H7 (cell line): ENCODE measurements at regions not wholly inside any gene's neighbourhood (a gene's known extent, or its start where the extent isn't known, plus 50 kb on each side); places are given as distances from the start of the nearest gene placed in this dataset.
A peak's percentile ranks its signal among the peaks of the same experiment; 100 is the strongest.

Source experiments
- DNase-seq: peaks from one replicate; pipeline ENCODE4 v3.0.0; 2012
- H3K27me3 ChIP-seq: 2 replicates; pipeline ENCODE4 v1.6.0; 2011; ENCODE audit warnings: mild to moderate bottlenecking, low read length; ENCODE audit not compliant: control insufficient read depth, insufficient read depth
- H3K36me3 ChIP-seq: replicated peaks from 2 replicates; pipeline ENCODE4 v1.5.1; 2011; ENCODE audit warnings: low read length; ENCODE audit not compliant: control insufficient read depth, insufficient read depth
- H3K4me3 ChIP-seq: 2 replicates; pipeline ENCODE4 v1.5.1; 2011; ENCODE audit warnings: low read depth, mild to moderate bottlenecking, control low read depth, low read length, moderate library complexity; ENCODE audit not compliant: insufficient read depth

DNA sequence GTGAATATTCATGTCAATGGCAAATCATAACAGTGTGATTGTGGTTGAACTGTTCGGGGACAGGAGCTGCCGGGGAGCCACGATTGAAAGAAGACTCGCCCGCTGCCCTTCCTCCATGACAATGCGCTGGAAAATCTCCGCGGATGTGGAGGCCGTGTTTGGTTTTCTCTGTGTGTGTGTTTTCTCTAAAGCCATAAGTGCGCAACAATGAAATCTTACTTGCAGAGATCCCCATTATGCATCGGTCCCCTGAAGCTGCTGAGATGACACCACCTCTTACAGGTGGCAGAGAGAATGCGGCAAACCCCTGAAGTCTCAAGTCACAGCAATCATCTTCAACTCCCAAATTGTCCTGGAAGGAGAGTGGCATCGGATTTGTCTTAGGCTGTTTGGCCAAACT is 442.3 kb upstream of the MKI67 start:
- no peaks in the 10 kb centered on the region for H3K36me3 ChIP-seq
- H3K27me3 ChIP-seq = no peaks in the 10 kb centered on the region
- no peak for DNase-seq
- no peak overlapping the region for H3K4me3 ChIP-seq

DNA sequence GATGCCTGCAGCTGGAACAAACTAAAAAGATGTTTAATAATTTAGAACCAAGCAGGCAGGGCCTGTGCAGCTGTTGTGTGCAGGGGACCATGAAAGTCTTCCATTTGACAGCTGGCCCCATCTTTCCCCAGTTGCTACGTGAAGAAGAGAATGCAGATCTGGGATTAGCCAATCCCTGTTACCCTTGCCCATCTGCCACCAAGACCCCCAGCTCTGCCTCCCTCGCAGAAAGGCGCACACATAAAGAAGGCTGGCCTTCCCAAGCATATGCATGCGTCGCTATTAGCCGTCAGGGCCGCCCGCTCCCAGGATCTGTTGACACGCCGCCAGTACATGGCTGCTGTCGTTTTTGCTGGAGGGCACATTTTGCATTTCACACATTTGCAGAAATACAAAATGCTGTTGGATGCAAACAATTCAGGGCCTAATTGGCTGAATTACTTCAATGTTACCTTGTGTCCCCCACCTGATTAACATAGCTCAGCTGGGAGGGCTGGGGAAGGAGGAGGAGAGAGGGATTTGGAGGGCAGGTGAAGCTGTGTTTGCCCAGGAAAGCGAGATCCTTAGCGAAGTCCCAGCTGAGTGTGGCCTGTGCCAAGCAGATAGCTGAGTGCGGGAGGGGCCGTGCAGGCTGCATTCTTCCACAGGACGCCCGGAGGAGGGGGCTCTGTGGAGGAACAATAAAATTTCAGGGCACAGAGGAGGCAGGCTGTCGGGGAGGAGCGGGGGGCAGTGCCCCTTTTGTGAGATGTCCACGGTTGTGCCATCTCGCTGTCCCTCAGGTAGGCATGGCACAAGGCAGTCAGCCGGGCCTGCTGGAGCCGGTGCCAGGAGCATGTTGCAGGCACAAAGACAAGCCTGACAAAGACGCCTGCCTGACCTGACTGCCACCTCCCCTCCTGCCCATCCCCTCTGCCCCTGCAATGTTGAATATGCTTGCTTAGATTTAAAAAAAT is 443.0 kb upstream of the MKI67 start:
- H3K27me3 ChIP-seq = no peaks in the 10 kb centered on the region
- H3K36me3 ChIP-seq = no peaks in the 10 kb centered on the region

DNA sequence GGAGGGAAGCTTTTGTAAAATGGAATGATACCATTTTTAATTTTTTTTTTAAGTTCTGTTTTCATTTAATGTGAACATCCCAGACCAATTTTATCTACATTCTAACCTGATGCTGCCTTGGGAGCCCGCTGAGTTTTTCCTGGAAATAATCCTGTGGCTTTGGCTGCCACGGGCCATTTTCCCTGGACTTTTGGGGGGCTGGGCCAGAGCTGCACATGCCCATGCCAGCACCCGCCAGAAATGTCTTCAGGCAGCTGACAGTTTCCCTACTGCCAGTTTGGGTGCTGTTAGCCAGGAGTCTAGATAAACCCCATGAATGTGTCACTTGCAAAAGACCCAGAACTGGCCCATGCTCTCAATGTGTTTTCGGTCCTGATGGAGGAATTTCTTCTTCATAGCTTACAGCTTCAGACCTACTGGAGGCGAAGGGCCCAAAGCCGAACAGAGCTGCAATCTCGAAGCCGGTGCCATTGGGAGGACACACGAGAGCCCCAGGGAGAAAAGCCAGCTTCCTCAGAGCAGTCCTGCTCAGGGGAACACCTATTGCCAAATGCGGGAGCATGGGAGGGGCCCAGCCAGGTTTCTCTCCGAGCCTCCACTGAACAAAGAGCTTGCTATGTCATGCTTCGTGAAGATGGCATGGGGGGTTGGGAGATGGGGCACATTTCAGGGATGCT is 444.2 kb upstream of the MKI67 start:
- no peak for DNase-seq
- Histone ChIP-seq H3K36me3 (no peaks in the 10 kb centered on the region), H3K27me3 (no peaks in the 10 kb centered on the region), H3K4me3 (no peak overlapping the region)

More for the DNA sequence above, 443.0 kb upstream of the MKI67 start:
- no peak overlapping the region for H3K4me3 ChIP-seq
- DNase-seq = peak; percentile 28

DNA sequence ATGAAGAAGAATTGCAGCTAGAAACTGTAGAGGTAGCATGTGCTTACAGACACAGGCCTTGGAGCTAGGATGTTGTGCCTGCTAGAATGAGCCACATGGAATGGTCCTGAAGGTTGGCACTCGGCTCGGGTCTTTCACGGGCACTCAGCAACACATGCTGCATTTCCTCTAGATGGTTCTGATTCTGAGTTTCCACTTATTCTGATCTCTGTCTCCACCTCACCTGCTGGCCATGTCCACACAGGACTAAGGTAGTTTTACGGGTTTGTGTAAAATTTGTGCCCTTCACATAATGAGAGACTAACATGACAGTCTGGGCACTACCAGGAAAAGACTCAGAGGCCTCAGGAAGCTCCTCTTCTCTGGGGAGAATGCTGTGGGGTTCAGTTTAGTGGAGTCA is 444.8 kb upstream of the MKI67 start:
- Histone ChIP-seq H3K4me3 (no peak overlapping the region), H3K36me3 (no peaks in the 10 kb centered on the region), H3K27me3 (no peaks in the 10 kb centered on the region)
- DNase-seq = no peak

DNA sequence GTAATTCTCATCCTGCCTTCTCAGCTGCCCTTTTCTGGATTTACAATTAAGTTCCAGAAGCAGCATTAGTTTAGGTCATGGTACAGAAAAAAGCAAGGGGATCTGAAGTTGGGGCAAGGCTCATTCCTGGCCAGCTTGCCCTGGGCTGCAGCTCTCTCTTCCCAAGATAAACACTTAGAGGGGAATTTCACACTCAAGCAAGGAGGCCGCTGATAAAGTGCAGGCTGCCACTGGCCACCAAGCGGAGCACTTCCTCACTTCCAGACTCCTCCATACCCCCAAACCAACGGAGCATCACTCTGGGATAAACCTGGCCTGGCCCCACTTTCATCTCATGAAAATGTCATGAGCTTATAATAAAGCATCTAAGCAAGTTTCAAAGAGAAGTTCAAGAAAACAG is 445.5 kb upstream of the MKI67 start:
- Histone ChIP-seq H3K36me3 (no peaks in the 10 kb centered on the region), H3K4me3 (no peak overlapping the region), H3K27me3 (no peaks in the 10 kb centered on the region)
- DNase-seq = peak; percentile 74

DNA sequence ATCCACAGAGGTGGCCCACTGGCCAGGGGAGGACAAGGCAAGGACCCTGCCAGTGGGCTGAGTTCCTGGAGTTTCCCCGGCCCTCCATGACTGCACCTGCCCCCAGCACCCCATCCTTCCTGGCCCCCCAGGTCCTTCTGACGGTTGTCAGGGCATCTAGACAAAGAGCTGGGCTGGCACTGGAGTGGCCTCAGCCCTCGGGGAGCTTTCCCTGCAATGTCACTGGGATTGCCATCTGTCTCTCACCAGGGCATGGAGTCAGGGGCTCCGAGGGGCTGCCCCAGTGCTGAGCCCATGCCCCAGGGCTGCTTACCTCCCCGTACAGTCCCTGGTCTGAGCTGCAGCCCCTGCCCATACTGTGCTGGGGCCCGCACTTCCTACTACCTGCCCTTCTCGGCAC is 446.5 kb upstream of the MKI67 start:
- no peak overlapping the region for H3K4me3 ChIP-seq
- DNase-seq = no peak
- H3K27me3 ChIP-seq = no peaks in the 10 kb centered on the region
- H3K36me3 ChIP-seq = no peaks in the 10 kb centered on the region

DNA sequence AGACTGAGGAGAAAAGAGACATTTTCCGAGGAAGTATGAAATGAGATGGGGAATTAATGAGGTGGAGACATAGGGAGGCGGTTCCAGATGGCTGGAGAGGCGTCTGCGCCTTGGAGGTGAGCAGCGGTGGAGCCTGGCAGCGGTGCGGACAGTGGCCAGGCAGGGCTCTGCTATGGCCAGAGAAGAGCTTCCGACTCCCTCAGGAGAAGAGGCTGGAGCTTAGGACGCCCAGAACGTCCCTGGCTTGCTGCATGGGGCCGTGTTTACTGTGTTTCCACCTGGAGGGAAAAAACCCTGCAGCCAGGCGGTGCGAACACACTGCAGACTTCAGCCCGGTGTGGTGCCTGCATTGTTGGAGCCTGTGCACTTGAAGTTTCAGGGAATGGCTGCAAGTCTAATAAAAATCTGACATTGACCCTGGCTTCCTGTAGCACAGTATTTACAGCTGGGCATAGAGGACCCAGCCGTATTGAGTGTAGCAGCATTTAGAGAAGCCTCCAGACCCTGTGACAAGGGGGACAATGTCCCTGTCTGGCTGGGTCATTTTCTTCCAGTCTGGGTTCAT is 447.1 kb upstream of the MKI67 start:
- Histone ChIP-seq H3K4me3 (no peak overlapping the region), H3K27me3 (peaks cover 3% of the 10 kb centered on the region; the same call in 1 of the 2 replicates), H3K36me3 (no peaks in the 10 kb centered on the region)
- DNase-seq = no peak

DNA sequence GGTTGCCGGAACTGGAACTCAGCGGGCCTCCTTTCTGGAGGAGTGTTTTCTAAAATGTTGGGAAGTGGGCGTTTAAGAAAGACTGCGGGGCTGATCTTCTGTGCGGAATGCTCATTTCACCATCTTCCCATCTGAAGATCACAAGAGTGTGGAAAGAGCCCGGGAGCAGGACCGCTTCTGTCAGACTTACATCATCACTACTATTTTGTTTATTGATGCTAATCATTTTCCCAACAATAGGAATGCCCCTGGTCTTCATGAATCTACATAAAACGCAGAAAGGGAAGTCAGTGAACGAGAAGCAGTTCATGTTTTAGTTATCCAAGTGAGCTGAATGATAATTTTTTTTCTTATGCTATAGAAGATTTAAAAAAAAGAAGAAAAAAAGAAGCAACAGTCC is 447.8 kb upstream of the MKI67 start:
- Histone ChIP-seq H3K4me3 (no peak overlapping the region), H3K36me3 (no peaks in the 10 kb centered on the region), H3K27me3 (peaks cover 3% of the 10 kb centered on the region; the same call in 1 of the 2 replicates)
- no peak for DNase-seq

DNA sequence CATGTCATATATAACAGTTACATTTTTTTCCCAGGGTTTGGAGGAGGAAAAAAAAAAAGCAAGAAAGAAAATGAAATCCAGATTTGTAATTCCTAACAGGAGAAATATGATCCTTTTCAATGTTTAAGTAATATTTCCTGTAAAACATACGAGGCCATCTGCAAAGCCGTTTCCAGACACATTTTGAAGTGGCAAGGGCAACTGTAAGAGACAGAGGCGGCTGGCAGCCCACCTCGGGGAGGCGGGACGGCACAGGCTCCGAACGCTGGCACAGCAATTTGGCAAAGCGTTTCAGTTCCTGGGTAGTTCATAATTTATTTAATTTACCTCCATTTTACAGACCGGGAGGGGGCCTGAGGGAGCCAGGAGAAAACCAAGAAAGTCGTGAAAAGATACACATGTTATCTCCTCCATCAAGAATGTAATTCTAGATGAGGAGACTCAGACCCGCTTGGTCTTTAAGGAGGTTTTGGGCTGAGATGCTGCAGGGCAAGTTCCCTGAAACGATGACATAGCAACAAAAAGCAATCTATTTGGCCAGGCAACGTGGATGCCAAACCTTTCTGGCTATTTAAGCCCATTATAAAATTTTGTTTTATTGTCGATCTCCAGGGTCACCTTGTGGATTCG is 448.5 kb upstream of the MKI67 start:
- Histone ChIP-seq H3K36me3 (no peaks in the 10 kb centered on the region), H3K27me3 (peaks cover 3% of the 10 kb centered on the region; the same call in 1 of the 2 replicates), H3K4me3 (no peak overlapping the region)
- DNase-seq = no peak

DNA sequence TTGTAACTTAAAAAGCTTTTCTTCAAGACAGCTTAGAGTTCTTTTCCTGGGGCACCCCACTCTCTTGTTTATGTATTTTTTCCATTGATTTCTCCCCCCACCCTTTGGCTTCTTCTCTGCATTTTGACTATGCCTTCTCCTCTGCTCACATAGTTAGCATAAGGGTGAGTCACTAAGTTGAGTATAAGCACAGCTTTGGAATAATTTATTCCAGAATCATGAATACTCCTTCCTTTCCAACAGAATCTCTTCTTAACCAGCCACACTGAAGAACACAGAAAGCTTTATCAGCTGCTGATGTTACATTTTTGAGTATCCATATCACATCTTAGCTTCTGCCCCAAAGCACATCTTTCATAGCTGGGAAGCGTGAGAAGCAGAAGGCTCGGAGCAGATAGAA is 449.5 kb upstream of the MKI67 start:
- Histone ChIP-seq H3K4me3 (no peak overlapping the region), H3K27me3 (peaks cover 3% of the 10 kb centered on the region; the same call in 1 of the 2 replicates), H3K36me3 (no peaks in the 10 kb centered on the region)
- no peak for DNase-seq

DNA sequence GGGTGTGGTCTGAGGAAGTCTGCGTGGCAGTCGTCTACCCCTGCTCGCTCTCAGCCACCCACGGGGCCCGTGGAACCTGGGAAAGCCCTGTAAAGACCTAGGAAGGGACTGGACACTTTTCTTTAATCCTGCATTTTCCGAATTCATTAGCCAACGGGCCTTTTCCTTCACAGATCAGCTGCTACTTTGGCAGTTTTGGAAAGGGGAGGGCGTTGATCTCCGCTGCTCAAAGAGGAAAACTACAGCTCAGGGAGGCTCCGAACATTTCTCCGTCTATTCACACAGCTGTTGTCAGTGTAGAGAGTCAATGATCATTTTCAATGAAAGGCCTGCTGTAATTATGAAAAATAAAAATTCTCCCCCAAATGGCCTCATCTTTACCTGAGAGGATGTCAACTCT is 450.1 kb upstream of the MKI67 start:
- Histone ChIP-seq H3K36me3 (no peaks in the 10 kb centered on the region), H3K4me3 (no peak overlapping the region), H3K27me3 (peaks cover 3% of the 10 kb centered on the region; the same call in 1 of the 2 replicates)
- DNase-seq = no peak

DNA sequence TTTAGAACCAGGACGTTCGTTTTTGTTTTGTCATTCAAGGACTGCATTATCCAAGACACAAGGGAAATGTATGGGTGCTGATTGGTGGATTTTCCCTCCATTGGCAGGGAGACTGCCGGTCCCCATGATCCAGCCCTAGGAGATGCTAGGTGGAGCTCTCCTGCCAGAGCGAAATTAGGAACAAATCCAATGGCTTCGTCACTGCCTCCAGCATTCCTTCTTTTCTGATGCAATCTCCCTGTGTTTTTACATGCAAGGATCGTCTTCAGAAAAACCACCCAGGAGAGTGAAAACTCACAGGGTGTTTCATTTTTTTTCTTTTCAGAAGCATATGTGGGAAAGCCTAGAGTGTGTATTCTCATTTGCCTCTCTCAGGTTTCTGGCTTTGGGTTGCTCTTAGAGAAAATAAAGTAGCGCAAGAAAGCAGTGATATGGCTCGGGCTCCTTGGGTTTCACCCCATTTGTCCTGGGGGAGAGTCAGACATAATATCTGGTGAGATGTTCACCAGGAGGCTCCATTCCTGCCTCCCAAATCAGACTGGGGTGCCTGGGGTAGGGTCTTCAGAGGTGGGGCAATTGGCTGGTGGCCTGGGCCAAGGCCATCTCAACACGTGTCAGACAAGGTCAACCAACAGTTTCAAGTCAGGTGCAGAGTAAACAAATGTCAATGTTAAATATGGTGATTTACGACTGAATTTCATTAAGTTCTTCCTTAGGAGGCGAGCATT is 450.9 kb upstream of the MKI67 start:
- H3K4me3 ChIP-seq = no peak overlapping the region
- H3K27me3 ChIP-seq = peaks cover 3% of the 10 kb centered on the region; the same call in 1 of the 2 replicates
- peak; percentile 58 for DNase-seq
- no peaks in the 10 kb centered on the region for H3K36me3 ChIP-seq

DNA sequence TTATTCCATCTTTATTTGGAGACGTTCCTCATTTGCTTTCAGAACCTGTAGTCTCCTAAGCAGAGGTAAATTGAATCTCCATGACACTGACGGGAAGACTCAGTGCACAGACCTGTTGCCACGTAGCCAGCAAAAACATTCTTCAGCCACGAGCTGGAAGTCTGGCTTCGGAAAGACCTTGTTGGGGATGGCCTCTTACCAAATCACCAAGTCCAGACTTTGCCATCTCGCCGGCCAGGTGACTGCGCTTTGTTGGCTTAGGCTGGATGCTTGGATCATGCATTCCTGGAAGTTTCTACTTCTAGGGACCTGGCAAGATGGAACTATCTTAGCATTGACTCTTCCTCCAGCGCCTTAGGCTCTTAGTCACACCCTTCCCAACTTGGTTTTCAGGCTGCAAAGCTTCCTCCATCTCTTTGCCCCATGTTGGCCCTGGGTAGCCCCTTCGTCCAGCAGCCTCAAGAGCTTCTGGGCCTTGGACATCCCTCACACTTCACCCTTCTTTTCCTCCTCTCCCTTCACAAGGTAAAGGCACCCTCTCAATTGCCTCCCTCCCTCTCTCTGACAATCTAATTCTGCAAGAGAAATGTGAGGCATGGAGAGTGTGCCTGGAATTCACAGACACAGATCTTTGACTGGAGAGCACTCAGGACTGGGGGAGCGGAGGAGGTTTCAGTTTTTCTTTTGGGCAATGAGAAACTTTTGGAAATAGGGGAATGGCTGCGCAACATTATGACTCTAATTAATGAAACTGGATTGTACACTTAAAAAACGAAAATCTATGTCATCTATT is 451.9 kb upstream of the MKI67 start:
- peaks cover 3% of the 10 kb centered on the region; the same call in 1 of the 2 replicates for H3K27me3 ChIP-seq
- DNase-seq = no peak
- H3K4me3 ChIP-seq = no peak overlapping the region
- H3K36me3 ChIP-seq = no peaks in the 10 kb centered on the region
